B cell (primary cell): ENCODE measurements at regions not wholly inside any gene's neighbourhood (a gene's known extent, or its start where the extent isn't known, plus 50 kb on each side); places are given as distances from the start of the nearest gene placed in this dataset.
A peak's percentile ranks its signal among the peaks of the same experiment; 100 is the strongest.

Experiments
- ATAC-seq: fragments of 200-7000 bp; cut with Tn5 transposase; one replicate; pipeline ENCODE4 v1.10.0; 2021; ENCODE audit warnings: low read depth, mild to moderate bottlenecking, moderate number of reproducible peaks, moderate library complexity
- CTCF ChIA-PET: fragments of 350-600 bp; sonication (Branson Sonifier 250); formaldehyde crosslinking; loops from one replicate; lab custom pipeline; 2021; ENCODE audit warnings: antibody characterized with exemption, inconsistent platforms; lab: Charles Lee
- POLR2A ChIA-PET: fragments of 350-600 bp; sonication (Branson Sonifier 250); formaldehyde crosslinking; loops from one replicate; lab custom pipeline; 2021; ENCODE audit warnings: antibody characterized with exemption; lab: Charles Lee
- DNase-seq: peaks from one replicate; pipeline ENCODE4 v3.0.0; 2013
- H2AFZ ChIP-seq: 2 replicates; pipeline ENCODE4 v1.6.1; 2012; ENCODE audit warnings: mild to moderate bottlenecking, low read depth, low read length; ENCODE audit not compliant: insufficient read depth, poor library complexity, severe bottlenecking
- H3K27ac ChIP-seq, 2 donors: 1 replicate in 1 of 2; 2 replicates in 1 of 2; pipeline ENCODE4 v1.5.1; 2012 to 2013; ENCODE audit warnings: low read length in 2 of 2, mild to moderate bottlenecking in 2 of 2, moderate library complexity in 1 of 2
- H3K27me3 ChIP-seq, 4 experiments: fragments of 200-600 bp in 1 of 4; sonication (generic) in 1 of 4; replicated peaks in 1 of 4; 1 replicate in 2 of 4; 2 replicates in 2 of 4; pipeline versions ENCODE4 v1.6.1 to v1.7.0; 2013 to 2016; ENCODE audit warnings: low read length in 3 of 4, mild to moderate bottlenecking in 2 of 4, mixed read lengths in 1 of 4, moderate library complexity in 1 of 4; ENCODE audit not compliant: insufficient read depth in 4 of 4, control insufficient read depth in 3 of 4; ENCODE audit errors: control extremely low read depth in 1 of 4
- H3K36me3 ChIP-seq, 2 experiments: replicated peaks in 1 of 2; 1 replicate in 1 of 2; 2 replicates in 1 of 2; pipeline versions ENCODE4 v1.6.1 to v1.7.1; 2013; ENCODE audit warnings: low read length in 1 of 2; ENCODE audit not compliant: insufficient read depth in 2 of 2, control insufficient read depth in 1 of 2; ENCODE audit errors: control extremely low read depth in 1 of 2, extremely low read depth in 1 of 2
- H3K4me1 ChIP-seq, 2 donors: fragments of 200-600 bp in 1 of 2; sonication (generic) in 1 of 2; 1 replicate in 1 of 2; 2 replicates in 1 of 2; pipeline versions ENCODE4 v1.5.1 to v1.6.1; 2013 to 2017; ENCODE audit warnings: low read length in 2 of 2; ENCODE audit not compliant: control insufficient read depth in 2 of 2, insufficient read depth in 2 of 2
- H3K4me2 ChIP-seq: replicated peaks from 2 replicates; pipeline ENCODE3; 2012; ENCODE audit warnings: mild to moderate bottlenecking, low read depth, low read length; ENCODE audit not compliant: poor library complexity, severe bottlenecking
- H3K4me3 ChIP-seq, 5 experiments: fragments of 200-600 bp in 1 of 5; sonication (generic) in 1 of 5; 1 replicate in 3 of 5; 2 replicates in 2 of 5; pipeline versions ENCODE4 v1.5.1 to v1.7.0; 2011 to 2016; ENCODE audit warnings: low read length in 4 of 5, mild to moderate bottlenecking in 4 of 5, low read depth in 2 of 5, control low read depth in 1 of 5, moderate library complexity in 1 of 5; ENCODE audit not compliant: insufficient read depth in 1 of 5; ENCODE audit errors: control extremely low read depth in 1 of 5, extremely low read depth in 1 of 5
- H3K79me2 ChIP-seq: fragments of 200-600 bp; sonication (generic); one replicate; pipeline ENCODE4 v1.6.0; 2016; ENCODE audit warnings: low read length; ENCODE audit not compliant: control insufficient read depth, insufficient read depth
- H3K9ac ChIP-seq: fragments of 200-600 bp; sonication (generic); 2 replicates; pipeline ENCODE4 v1.6.1; 2017; ENCODE audit warnings: mild to moderate bottlenecking, low read length, moderate library complexity
- H3K9me3 ChIP-seq, 3 donors: one replicate each; pipeline versions ENCODE4 v1.6.1 to v1.7.1; 2013; ENCODE audit warnings: low read length in 2 of 3; ENCODE audit not compliant: control insufficient read depth in 2 of 3, insufficient read depth in 1 of 3; ENCODE audit errors: control extremely low read depth in 1 of 3
- H4K20me1 ChIP-seq: 2 replicates; pipeline ENCODE4 v1.6.0; 2012; ENCODE audit warnings: mild to moderate bottlenecking, low read length; ENCODE audit not compliant: insufficient read depth, control insufficient read depth, poor library complexity, severe bottlenecking
- H3K27ac Mint-ChIP-seq: one replicate; pipeline ENCODE4 v1.8.0; 2021; ENCODE audit warnings: mixed read lengths
- H3K27me3 Mint-ChIP-seq: one replicate; pipeline ENCODE4 v1.8.0; 2021; ENCODE audit warnings: mixed read lengths
- H3K4me1 Mint-ChIP-seq: one replicate; pipeline ENCODE4 v1.8.0; 2021; ENCODE audit warnings: mixed read lengths
- H3K4me3 Mint-ChIP-seq: one replicate; pipeline ENCODE4 v1.8.0; 2021; ENCODE audit warnings: mixed read lengths
- H3K9me3 Mint-ChIP-seq: one replicate; pipeline ENCODE4 v1.8.0; 2022; ENCODE audit warnings: mixed read lengths; ENCODE audit not compliant: insufficient read depth
- EZH2 ChIP-seq: IDR thresholded peaks from 2 replicates; pipeline ENCODE4 v1.6.1; 2012; ENCODE audit warnings: borderline replicate concordance, low read depth, mild to moderate bottlenecking, moderate library complexity, low read length; ENCODE audit not compliant: insufficient read depth, poor library complexity, severe bottlenecking
- WGBS: methylation state at CpG from one replicate; pipeline ENCODE4 v1.1.5; 2013; ENCODE audit warnings: missing lambda C conversion rate; ENCODE audit not compliant: insufficient coverage; 5-methylcytosine and 5-hydroxymethylcytosine counted together
- intact Hi-C: fragments of 100-400 bp; cut with micrococcal nuclease; formaldehyde crosslinking; loops from one replicate; pipeline ENCODE4 v1.10.0; 2022
- TF ChIP-seq, protein P1 (sequence below): fragments of 200-600 bp; IDR thresholded peaks from one replicate; pipeline ENCODE4 v1.8.0; 2022; ENCODE audit warnings: antibody characterized with exemption, mild to moderate bottlenecking

DNA sequence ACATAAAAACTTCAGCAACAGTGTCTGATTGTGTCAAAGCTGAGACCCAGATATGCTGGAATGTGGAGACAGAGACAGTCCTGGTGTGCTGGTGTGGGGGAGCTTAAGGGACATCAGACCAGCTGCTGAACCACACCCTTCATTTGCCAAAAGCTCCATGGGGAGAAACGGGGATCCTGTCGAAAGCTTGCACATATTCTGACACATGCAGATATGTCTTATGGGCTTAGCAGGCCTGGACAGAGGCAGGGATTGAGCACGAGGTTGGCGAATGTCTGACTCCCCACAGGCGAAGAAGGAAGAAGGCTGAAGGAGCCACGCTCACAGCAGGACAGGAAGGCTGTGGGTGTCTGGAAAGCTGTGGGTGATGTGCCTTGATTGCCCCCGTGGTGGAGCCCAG, 72.1 kb upstream of the ACSL1 start:
- CTCF ChIA-PET, result interaction anchor here (0.6 to 2.2 kb wide), 2 partner anchors 153 to 428 kb away, joined by 3 to 5 read pairs; no protein-coding TSS in a partner anchor
- 75% methylated on average over 5 of the region's 7 CpGs for WGBS
- H3K4me3 Mint-ChIP-seq, result no peak overlapping the region

DNA sequence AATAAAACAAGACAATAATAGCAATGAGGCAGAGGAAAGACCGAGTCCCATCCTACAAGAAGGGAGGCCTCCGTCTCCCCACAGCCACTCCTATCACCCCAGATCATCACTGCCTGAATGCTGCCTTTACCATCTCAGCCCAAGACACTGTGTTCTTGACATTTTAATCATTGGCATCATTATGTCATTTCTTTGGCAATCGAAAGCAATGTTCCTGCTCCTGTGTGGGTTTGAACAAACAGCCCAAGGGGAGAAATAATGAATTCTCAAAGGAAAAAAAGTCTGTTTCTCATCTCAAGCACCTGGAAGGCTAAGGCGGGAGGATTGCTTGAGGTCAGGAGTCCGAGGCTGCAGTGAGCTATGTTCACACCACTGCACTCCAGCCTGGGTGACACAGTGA, 73.0 kb upstream of the ACSL1 start:
- H3K36me3 ChIP-seq, result no peaks in the 10 kb centered on the region
- WGBS, result 93% methylated on average over 4 of the region's 5 CpGs
- no peak for ATAC-seq
- intact Hi-C loops, result no loop called here
- H3K4me3 ChIP-seq, result no peak overlapping the region
- no peak overlapping the region for H3K9ac ChIP-seq
- H3K27me3 ChIP-seq, result peaks cover 0 to 10% (median 1%) of the 10 kb centered on the region in 4 experiments
- Mint-ChIP-seq H3K4me1 (peaks cover 14% of the 10 kb centered on the region), H3K27ac (no peak overlapping the region), H3K27me3 (peaks cover 16% of the 10 kb centered on the region), H3K4me3 (no peak overlapping the region), H3K9me3 (no peaks in the 10 kb centered on the region)
- no peak for TF ChIP-seq EZH2
- TF ChIP-seq, protein P1, sequence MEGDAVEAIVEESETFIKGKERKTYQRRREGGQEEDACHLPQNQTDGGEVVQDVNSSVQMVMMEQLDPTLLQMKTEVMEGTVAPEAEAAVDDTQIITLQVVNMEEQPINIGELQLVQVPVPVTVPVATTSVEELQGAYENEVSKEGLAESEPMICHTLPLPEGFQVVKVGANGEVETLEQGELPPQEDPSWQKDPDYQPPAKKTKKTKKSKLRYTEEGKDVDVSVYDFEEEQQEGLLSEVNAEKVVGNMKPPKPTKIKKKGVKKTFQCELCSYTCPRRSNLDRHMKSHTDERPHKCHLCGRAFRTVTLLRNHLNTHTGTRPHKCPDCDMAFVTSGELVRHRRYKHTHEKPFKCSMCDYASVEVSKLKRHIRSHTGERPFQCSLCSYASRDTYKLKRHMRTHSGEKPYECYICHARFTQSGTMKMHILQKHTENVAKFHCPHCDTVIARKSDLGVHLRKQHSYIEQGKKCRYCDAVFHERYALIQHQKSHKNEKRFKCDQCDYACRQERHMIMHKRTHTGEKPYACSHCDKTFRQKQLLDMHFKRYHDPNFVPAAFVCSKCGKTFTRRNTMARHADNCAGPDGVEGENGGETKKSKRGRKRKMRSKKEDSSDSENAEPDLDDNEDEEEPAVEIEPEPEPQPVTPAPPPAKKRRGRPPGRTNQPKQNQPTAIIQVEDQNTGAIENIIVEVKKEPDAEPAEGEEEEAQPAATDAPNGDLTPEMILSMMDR, result no peak
- POLR2A ChIA-PET, result interaction anchor here (0.9 kb wide), 1 partner anchor 29 kb away, joined by 5 read pairs; no protein-coding TSS in a partner anchor
- no peaks in the 10 kb centered on the region for H3K9me3 ChIP-seq
- H3K27ac ChIP-seq, result no peak overlapping the region
- CTCF ChIA-PET, result interaction anchor here (2.2 kb wide), 1 partner anchor 153 kb away, joined by 5 read pairs; no protein-coding TSS in a partner anchor
- H3K4me1 ChIP-seq, result peaks cover 4 to 6% of the 10 kb centered on the region in 2 donors
- no peak overlapping the region for H2AFZ ChIP-seq
- no peaks in the 10 kb centered on the region for H3K79me2 ChIP-seq
- no peak for DNase-seq
- no peaks in the 10 kb centered on the region for H4K20me1 ChIP-seq
- H3K4me2 ChIP-seq, result no peak overlapping the region

More for the DNA sequence above, 72.1 kb upstream of the ACSL1 start:
- peaks cover 4 to 6% of the 10 kb centered on the region in 2 donors for H3K4me1 ChIP-seq
- H3K36me3 ChIP-seq, result no peaks in the 10 kb centered on the region
- H4K20me1 ChIP-seq, result no peaks in the 10 kb centered on the region
- peaks cover 0 to 10% (median 1%) of the 10 kb centered on the region in 4 experiments for H3K27me3 ChIP-seq
- peak overlapping the region; percentile 59 for H3K4me2 ChIP-seq
- no peak overlapping the region for H3K9ac ChIP-seq
- H3K4me1 Mint-ChIP-seq, result peaks cover 14% of the 10 kb centered on the region
- H3K27ac ChIP-seq, result no peak overlapping the region
- H3K9me3 Mint-ChIP-seq, result no peaks in the 10 kb centered on the region
- ATAC-seq (no peak), DNase-seq (no peak)
- no peaks in the 10 kb centered on the region for H3K9me3 ChIP-seq
- no peak for TF ChIP-seq EZH2
- TF ChIP-seq, protein P1, result no peak
- no peaks in the 10 kb centered on the region for H3K79me2 ChIP-seq
- intact Hi-C loops, result no loop called here
- H3K27me3 Mint-ChIP-seq, result peaks cover 16% of the 10 kb centered on the region
- no peak overlapping the region for H3K4me3 ChIP-seq
- H2AFZ ChIP-seq, result peak overlapping the region; percentile 66
- no peak overlapping the region for H3K27ac Mint-ChIP-seq
- POLR2A ChIA-PET, result no interaction called here
